Stimulated activated CD8-positive, alpha-beta memory T cell treated with anti-CD3 and anti-CD28 coated beads, Interleukin-12 subunit alpha, Interleukin-12 subunit beta, amount 100 ng/mL, for 24 hours (primary cell): ENCODE measurements at regions not wholly inside any gene's neighbourhood (a gene's known extent, or its start where the extent isn't known, plus 50 kb on each side); places are given as distances from the start of the nearest gene placed in this dataset.

Source experiments
- DNase-seq: peaks from one replicate; pipeline ENCODE4 v3.0.0-alpha.2; 2020; ENCODE audit errors: extremely low read depth

DNA sequence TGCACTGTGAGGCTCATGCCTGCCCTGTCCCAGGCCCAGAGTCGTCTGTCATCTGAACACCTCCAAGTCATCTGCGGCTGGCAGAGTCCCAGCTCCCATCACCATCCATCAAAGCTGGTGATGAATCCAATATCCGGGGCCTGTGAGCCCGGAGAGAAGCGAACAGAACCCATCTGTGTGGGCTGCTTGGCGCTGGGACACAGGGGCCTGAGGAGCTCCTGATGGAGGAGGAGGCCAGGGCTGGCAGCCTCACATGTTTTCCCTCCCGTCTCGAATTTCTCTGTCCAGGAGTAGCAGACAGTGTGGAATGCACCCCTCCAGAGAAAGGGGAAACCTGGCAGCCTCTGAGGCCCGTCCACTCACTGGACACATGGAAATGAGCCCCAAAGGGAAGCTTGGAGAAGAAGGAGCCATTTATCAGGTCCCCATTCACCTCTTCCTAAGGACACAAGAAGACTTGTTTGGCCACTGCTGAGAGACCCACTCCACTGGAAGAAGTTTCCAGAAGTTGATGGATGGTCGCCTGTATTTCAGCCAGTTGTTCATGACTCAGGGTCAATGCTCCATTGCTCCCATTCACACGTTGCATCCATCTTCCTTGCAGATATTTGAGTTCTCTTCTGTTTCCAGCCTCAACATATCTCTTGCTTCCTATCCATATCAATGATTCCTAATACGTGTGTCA lies 307.5 kb upstream of the SULF2 start:
- DNase-seq = no peak

GRCh38 chr20:48090784-48091183 lies 305.5 kb upstream of the SULF2 start:
- no peak for DNase-seq

- no peak for DNase-seq
These were observed 305.0 kb upstream of the SULF2 start for GRCh38 chr20:48090314-48090713.

- no peak for DNase-seq
These were observed 295.3 kb upstream of the SULF2 start for GRCh38 chr20:48080583-48080982.

DNA sequence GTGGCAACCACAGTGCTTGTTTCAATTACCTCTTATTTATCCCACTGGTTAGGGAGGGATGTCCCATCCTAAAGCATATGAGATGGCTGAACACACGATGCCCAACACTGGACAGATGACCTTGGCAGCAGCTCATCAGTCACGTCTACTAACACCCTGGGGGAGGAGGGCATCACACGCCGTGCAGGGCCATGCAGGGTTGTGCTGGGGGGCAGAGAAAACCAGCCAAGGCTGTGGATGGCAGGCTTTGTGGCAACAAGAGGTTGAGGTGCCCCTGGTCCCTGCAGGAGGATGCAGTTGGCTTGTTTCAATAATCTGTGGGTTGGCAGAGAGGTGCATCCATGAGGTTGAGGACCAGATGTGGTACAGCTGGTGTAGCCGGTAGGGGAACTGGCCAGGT lies 293.7 kb upstream of the SULF2 start:
- no peak for DNase-seq

GRCh38 chr20:48076747-48077146 lies 291.5 kb upstream of the SULF2 start:
- DNase-seq = no peak

- DNase-seq = no peak
These were observed 291.0 kb upstream of the SULF2 start for GRCh38 chr20:48076247-48076646.

DNA sequence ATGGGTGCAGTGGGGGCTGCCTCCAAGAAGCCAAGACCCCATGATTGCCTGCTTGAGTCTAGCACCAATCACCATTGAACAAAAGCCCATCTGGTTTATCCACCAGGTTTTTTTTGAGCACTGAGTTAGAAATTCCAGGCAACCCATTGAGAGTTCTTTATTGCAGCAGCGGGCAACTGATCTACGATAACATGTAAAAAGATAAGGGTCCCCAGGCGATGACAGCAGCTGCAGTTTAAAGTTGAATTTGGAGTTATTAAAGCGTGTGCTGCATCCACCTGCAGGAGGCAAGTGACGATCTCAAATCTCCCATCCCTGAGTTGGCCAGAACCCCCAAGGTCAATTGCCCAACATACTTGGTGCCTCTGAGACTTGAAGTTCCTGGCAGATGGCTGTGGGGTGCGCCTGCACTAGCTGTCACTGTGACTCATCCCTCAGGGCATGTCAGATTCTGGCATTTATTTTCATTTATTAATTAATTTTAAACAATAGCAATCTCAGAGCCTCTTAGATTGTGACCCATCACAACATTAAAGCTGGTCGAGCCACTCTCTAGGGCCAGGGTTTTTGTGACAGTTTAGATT lies 290.4 kb upstream of the SULF2 start:
- DNase-seq = no peak

GRCh38 chr20:48070991-48071652 lies 285.8 kb upstream of the SULF2 start:
- no peak for DNase-seq

- DNase-seq = no peak
These were observed 284.3 kb upstream of the SULF2 start for GRCh38 chr20:48069596-48069995.

DNA sequence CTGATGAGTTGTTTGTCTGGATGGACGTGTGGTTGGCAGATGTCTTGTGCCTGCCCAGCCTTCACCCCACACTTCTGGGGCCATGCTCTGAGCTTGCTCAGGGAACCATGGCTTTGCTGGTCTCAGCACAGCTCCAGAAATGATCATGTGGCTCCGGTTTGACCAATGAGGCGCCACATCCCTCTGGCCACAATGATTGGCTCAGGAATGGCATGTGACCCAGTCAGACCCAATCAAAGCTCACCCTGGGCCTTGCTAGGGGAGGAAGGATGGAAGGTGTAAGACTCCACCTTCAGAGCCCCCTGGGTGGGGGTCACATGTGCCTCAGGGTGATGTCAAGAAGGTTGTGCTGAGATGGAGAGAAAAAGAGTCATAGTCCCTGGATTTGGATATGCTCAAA lies 281.6 kb upstream of the SULF2 start:
- no peak for DNase-seq

DNA sequence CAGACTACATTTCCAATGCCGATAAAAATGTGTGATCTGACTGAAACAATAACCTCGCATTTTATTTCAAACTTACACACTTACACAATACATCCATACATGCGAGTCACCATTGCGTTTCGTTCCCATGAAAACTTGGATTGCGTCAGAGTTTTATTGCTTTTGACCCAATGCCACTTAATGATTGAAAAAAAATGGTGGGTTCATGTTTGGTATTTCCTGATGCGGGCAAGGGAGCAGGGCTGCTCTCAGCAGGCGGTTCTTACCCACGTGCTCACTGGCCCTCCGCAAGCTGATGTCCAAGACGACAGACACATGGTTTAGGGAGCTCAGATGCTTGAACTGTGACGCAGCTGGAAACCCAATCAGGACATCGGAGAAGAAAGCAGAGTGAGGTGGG lies 281.0 kb upstream of the SULF2 start:
- no peak for DNase-seq

DNA sequence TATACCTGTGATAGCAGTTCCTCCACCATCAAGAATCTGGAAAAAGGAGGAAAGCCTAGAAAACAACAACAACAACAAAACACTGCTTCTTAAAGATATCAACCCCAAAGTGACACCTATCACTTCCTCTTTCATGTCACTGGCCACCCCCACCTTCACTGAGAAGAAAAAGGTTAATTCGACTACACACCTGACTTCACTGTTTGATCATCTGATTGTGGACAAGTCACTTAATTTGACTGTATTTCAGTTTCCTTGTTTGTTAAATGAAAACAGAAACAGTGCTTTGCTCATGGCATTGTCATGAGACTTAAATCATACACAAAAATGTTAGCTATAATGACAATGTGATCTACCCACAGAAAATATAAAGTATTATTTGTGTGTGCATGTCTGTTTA lies 280.6 kb upstream of the SULF2 start:
- no peak for DNase-seq

DNA sequence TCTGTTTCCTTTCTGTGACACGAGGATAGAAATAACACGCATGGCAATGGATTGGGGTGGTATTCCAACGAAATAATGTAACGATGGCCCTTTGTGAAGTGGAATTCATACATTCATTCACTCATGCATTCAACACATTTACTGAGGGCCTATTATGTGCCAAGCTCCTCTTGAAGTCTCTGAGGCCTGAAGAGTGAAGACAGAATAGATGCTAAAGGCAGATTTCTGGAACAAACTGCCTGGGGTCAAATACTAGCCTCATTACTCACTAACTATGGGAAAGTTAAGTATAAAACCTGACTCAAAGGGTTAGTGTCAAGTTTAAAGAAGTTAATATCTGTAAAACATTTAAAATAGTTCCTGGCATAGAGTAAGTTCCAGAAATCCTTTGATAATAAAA lies 279.6 kb upstream of the SULF2 start:
- DNase-seq = no peak

DNA sequence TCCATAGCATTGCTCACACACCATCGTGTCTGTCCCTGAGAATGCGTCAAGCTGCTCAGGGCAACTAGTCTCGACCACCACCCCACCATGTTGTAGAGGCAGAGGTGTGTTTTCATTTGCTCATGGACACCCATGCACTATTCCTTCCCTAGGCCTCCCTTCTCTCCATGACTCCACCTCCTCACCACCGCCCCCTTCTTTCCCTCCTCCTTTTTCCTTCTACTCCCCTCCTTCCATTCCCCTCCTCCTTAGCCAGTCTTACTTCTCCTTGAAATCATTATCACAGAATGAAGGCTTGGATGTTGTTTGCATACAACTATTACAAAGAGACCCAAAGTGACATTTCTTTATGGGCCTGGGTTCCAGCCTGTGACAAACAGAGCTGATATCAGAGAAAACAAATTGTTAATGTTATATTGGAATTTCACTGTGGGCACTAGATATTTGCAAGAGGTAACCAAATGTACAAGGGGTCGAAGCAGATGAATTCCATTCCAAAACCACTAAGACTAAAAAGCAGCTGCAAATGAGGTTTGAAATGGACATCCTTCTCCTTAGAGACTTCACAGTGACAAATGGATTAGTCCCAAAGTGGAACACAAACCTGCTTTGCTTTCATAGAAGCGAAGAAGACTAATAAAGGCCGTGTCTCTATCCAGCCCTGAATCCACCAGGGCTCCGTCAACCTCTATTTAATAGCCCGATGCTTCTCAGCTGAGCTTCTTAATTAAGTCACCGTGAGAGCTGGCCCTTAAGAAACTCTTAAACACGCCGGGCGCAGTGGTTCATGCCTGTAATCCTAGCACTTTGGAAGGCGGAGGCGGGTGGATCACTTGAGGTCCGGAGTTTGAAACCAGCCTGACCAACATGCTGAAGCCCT lies 275.8 kb upstream of the SULF2 start:
- DNase-seq = no peak

DNA sequence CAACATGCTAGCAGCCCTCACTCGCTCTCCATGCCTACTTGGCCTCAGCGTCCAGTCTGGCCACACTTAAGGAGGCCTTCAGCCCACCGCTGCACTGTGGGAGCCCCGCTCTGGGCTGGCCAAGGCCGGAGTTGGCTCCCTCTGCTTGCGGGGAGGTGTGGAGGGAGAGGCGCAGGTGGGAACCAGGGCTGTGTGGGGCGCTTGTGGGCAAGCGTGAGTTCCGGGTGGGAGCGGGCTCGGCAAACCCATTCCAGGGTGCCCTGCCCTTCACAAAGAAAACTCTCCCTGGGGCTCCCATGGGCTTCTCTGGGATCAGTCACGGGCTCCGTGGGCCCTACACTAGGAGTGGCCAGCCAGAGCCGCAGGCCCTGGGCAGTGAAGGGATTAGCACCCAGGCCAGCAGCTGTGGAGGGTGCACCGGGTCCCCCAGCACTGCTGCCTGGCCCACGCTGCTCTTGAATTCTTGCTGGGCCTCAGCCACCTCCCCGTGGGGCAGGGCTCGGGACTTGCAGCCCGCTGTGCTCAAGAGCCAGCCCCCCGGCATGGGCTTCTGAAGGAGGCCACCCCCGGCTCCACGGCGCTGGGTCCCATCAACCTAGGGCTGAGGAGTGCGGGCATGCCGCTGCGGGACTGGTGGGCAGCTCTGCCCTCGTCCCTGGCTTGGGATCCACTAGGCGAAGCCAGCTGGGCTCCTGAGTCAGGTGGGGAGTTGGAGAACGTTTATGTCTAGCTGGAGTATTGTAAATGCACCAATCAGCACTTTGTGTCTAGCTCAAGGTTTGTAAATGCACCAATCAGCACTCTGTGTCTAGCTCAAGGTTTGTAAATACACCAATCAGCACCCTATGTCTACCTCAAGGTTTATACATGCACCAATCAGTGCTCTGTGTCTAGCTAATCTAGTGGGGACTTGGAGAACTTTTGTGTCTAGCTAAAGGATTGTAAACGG lies 273.6 kb upstream of the SULF2 start:
- no peak for DNase-seq

- DNase-seq = no peak
These were observed 272.5 kb upstream of the SULF2 start for GRCh38 chr20:48057739-48058138.

GRCh38 chr20:48057251-48057650 lies 272.0 kb upstream of the SULF2 start:
- no peak for DNase-seq

GRCh38 chr20:48056218-48056617 lies 270.9 kb upstream of the SULF2 start:
- no peak for DNase-seq

- DNase-seq = no peak
These were observed 268.8 kb upstream of the SULF2 start for GRCh38 chr20:48054051-48054450.

- no peak for DNase-seq
These were observed 267.2 kb upstream of the SULF2 start for GRCh38 chr20:48052475-48052835.
